ENCODE measurements at regions not wholly inside any gene's neighbourhood (a gene's known extent, or its start where the extent isn't known, plus 50 kb on each side); places are given as distances from the start of the nearest gene placed in this dataset.

DNA sequence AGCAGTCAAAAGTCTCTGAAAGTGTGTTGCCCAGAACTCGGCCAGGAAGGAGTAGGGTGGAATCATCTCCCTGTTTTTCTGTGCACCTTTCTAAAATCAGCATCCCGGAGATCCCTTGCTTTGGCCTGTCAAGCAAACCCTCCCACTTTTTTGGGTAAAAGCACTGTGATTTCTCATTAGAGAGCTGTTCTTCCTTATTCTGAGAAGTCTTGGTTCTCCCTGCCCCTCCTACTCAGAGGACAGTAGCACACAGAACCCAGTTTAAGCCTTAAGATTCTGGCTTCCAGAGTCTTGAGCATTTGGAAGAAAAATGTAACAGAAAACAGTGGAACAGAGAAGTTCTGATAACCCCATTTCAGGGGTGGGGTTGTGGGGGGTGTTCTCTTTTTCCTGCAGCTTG is 52.6 kb upstream of the KATNAL1 start:
- DNase-seq = no peak

DNA sequence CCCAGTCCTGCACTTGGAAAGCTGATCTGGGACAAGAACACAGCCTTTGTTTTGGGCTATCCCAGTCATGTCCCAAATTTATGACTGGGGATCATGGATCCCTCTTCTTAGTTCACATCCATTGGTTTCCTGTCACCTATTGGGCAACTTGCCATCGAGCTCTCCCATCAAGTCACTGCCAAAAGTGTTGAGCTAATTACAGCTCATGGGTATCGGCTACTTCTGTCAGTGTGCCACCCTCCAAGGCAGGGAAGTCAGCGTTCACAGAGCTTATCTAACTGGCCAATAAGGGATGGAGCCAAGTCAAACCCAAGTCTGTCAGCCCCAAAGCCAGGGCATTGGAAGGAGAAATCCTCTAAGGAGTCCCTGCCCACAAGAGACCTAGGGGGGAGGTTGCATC is 53.2 kb upstream of the KATNAL1 start:
- DNase-seq = no peak

DNA sequence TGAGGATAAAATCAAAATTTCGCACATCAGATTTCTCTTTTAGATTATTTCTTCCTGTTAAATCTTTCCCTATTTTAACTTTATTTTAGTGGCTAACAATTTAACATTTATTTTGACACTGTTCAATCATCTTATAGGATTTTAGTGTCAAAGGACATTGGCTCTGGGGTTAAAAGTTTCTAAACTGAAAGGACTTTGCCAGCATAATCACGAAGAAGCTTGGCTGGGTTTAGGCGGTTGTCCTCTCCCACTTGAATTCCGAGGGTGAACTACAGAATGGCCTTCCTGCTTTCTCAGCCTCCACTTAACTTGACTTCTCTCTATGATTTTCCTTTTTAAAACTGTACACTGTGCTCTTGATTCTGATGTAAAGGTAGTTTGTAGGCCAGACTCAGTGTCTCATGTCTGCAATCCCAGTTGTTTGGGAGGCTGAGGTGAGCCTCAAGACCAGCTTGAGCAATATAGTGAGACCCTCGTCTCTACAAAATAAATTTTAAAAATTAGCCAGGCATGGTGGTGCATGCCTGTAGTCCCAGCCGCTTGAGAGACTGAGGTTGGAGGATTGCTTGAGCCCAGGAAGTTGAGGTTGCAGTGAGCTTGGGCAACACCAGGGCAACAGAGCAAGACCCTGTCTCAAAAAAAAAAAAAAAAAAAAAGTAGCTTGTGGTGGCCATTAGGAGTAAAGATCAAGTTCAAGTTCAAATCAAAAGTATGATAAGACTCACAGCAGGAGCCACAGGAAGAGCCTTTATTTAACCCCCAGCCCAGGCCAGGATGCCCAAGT is 54.8 kb upstream of the KATNAL1 start:
- no peak for DNase-seq

DNA sequence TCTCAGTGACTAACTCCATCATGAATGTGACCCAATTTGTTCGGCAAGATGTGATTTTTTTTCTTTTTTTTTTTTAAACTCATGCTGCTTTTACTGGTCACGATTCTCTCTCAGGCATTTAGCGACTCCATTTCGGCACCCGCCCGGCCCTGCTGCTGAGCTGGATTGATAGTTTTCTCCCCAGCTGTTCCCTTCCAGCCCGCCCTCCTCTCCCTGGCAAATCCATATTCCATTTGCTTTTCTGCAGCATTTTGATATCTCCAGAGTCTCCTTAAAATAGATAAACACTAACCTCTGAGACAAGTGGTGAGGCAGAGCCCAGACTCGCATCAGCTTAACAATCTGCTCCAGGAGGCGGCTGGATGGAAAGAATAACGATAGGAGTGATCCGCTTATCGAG is 55.5 kb upstream of the KATNAL1 start:
- DNase-seq = no peak

DNA sequence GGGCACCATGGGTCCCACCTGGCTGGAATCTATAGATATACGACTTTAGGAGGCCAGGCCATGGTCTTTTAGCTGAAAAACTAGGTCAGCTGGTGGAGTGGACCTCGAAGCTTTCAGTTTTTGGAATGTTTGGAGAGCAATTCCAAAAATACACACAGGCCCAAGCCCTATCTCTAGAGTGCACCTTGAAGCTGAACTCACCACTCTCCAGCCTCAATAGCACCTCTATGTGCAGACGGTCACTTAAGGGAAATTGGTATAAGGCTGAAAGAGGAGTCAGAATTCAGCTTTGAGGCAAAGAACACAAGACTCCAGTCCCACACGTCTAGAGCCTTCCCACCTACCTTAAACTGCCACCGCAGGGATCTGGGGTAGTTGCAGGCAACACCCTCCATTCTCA is 56.4 kb upstream of the KATNAL1 start:
- DNase-seq = no peak

DNA sequence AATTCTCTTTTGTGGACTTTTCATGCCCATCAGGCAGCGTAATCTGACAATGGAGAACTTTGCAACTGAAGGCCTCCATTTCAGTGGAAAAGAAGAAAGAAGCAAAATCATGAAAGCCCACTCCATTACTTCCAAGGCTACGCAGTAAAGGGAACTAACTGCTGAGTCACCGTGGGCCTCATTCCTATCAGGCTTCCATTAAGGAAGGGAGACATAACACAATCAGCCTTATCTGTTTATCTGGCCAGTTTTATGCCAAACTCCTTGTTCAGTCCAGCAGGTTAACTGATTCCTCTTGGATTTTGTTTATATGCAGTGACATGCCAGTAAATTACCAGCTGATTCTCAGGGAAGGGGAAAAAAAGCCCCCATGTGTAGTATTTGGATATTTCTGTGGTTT is 56.8 kb upstream of the KATNAL1 start:
- DNase-seq = no peak

DNA sequence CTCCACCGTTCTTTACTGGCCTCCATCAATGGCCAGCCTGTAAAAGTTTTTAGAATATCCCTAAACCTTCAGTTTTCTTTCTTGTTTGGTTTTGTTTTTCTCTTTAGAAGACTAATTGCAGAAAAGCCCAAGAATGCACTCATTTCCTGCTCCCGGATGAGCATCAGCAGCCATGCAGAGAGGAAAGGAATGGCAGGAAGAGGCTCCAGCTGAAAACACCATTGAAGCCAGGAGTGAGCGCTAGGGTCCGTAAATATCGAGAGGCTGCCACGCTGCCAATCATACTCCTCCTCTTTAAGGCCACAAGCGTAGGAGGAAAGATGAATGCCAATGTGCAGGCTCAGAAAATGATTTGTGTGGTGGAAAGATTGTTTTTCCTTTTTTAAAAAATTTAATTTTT is 57.4 kb upstream of the UBE2L5 start:
- no peak for DNase-seq

DNA sequence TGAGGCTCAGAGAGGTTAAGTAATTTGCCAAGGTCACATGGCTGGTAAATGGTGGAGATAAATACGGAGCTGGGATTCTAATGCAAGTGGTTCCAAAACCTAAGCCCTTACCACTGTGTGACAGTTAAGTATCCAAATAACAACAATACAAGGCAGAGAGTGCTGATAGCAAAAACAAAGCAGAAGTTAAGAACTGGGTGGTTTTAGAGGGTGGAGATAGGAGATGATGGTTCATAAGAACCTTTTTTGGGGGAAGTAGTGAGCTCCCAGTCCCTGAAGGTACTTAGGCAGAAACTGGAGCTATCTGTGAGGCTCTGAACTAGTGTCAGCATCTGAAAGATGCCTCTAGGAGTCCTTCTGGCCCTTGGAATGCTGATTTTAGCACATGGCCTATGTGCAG is 56.2 kb upstream of the UBE2L5 start:
- DNase-seq = no peak

DNA sequence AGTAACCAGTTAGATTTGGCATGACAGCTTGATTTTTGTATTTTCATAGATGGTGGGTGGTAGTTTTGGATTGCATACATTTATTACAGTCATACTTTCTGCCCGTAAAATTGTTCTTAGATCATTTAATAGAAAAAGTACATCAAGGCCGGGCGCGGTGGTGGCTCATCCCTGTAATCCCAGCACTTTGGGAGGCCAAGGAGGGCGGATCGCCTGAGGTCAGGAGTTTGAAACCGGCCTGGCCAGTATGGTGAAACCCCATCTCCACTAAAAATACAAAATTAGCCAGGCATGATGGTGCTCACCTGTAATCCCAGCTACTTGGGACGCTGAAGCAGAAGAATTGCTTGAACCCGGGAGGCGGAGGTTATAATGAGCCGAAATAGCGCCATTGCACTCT is 55.0 kb upstream of the UBE2L5 start:
- no peak for DNase-seq

DNA sequence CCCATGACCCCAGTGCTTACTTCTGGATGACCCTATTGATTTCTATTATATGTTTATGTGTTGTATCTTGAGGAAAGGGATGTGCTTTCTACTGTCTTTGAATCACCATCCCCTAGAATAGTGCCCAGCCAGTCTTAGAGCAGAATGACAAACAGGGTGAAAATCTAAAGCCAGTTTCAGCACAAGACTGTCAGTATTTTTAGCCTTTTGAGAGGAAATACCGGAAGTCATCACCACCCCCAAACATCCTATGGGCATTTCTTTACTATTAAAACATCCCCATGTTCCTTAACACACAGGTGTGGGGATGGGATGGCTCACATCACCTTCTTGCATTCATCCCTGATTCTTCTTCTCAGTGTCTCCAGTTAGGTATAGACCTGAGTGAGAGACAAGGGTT is 52.1 kb upstream of the UBE2L5 start:
- DNase-seq = no peak

DNA sequence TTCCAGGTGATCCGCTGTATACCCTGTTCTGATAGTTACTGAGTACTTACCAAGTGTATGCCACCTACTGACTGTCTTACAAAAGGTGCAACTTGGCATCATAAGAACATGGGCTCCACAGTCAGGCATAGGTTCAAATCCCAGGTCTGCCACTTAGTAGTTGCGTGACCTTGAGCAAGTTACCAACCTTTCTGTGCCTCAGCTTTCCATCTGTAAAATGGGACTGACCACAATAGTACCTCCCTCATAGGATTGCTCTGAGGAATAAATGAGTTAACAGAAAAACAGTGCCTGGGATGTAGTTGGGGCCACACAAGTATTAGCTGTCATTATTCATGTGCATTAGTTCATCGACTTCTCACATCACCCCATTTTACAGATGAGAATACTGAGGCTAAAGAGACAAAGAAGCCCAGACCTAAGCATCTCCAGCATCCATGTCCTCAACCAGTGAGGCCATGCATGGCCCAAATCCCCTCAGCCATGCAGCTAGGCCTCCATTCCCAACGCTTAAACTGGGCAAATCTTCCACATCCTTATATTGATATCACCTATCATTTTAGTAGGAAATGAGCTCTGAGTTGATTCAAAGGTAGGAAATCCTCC is 51.3 kb upstream of the UBE2L5 start:
- DNase-seq = no peak

DNA sequence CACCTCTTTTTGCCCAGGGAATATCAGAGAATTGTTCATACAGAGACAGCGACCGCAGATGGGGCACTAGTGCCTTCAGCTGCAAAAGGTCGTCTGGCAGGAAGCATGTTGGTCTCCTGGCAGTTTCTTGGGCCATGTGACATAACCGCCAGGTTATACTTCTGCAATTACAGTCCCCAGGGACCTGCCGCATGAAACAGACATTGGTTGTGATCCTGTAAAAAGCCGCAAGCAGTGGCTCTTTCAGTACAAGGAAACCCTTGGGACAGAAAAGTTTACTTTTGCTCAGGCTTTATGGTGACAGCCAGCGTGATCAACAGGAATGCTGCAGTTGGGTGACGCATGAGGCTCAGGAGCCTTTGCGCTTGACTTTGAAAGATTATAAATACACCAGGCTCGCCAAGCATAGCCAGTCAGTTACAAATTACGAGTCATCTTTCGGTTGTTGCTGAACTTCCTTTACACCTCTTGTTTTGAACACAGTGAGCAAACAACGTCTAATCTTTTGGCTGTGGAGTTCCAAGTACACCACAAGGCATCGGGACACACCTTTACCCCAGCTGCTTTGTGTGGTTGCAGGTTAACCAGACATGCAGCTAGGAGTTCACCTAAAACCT is 50.5 kb upstream of the UBE2L5 start:
- peak; percentile 60 for DNase-seq
